ENCODE measurements at regions not wholly inside any gene's neighbourhood (a gene's known extent, or its start where the extent isn't known, plus 50 kb on each side); places are given as distances from the start of the nearest gene placed in this dataset.

- no peak overlapping the region for H4K91ac ChIP-seq (ENCODE audit: low read depth, low read length, poor library complexity)
- no CpG with 5 or more reads among the region's 1 CpG for WGBS, 2 donors (ENCODE audit: extremely low coverage in 2 of 2, insufficient read length in 2 of 2, insufficient replicate concordance in 1 of 2)
- no peak overlapping the region for H3K27ac ChIP-seq (replicated peaks; ENCODE audit: low read length)
Observed at GRCh38 chr7:89772276-89772675, 382.0 kb upstream of the STEAP1 start.

GRCh38 chr7:89773611-89774010 lies 380.7 kb upstream of the STEAP1 start:
- Histone ChIP-seq H2AK5ac (ENCODE audit: low read depth, low read length) (no peak overlapping the region), H3K4me1 (ENCODE audit: control insufficient read depth in 2 of 2, insufficient read depth in 1 of 2, low read depth in 1 of 2, low read length in 2 of 2) (no peaks in the 10 kb centered on the region), H3K14ac (ENCODE audit: low read length) (no peak overlapping the region), H4K8ac (ENCODE audit: low read depth, low read length) (no peak overlapping the region), H3K36me3 (replicated peaks in 1 of 2; ENCODE audit: control insufficient read depth in 2 of 2, insufficient read depth in 2 of 2, low read length in 2 of 2) (no peaks in the 10 kb centered on the region), H3K27me3 (ENCODE audit: control insufficient read depth in 3 of 3, insufficient read depth in 3 of 3, low read depth in 1 of 3, low read length in 3 of 3) (no peaks in the 10 kb centered on the region), H3K9ac (ENCODE audit: low read depth, low read length, poor library complexity) (no peak overlapping the region), H3K79me1 (ENCODE audit: low read depth, low read length) (no peaks in the 10 kb centered on the region), H3K23ac (ENCODE audit: low read depth, low read length, poor library complexity) (no peak overlapping the region), H2BK5ac (ENCODE audit: low read length) (no peak overlapping the region), H4K91ac (ENCODE audit: low read depth, low read length, poor library complexity) (no peak overlapping the region), H3K4me3 (ENCODE audit: low read length in 2 of 2) (no peak overlapping the region), H3K9me3 (replicated peaks in 1 of 2; ENCODE audit: control insufficient read depth in 2 of 2, insufficient read depth in 1 of 2, low read depth in 1 of 2, low read length in 2 of 2) (no peaks in the 10 kb centered on the region), H2BK120ac (ENCODE audit: low read depth, low read length) (no peak overlapping the region), H3K27ac (replicated peaks; ENCODE audit: low read length) (no peak overlapping the region), H2BK15ac (ENCODE audit: low read length) (no peak overlapping the region), H3K4me2 (ENCODE audit: insufficient read depth, low read length, poor library complexity, severe bottlenecking) (no peak overlapping the region), H3K18ac (ENCODE audit: low read length) (no peak overlapping the region), H2BK12ac (ENCODE audit: low read length) (no peak overlapping the region), H2AFZ (ENCODE audit: low read length) (no peak overlapping the region), H3K4ac (ENCODE audit: low read length) (no peak overlapping the region)
- WGBS, 2 donors (ENCODE audit: extremely low coverage in 2 of 2, insufficient read length in 2 of 2, insufficient replicate concordance in 1 of 2): no CpG with 5 or more reads among the region's 2 CpGs
- DNase-seq (ENCODE audit: low spot score): no peak

More at GRCh38 chr7:89772276-89772675, 382.0 kb upstream of the STEAP1 start:
- H2BK15ac ChIP-seq (ENCODE audit: low read length): no peak overlapping the region
- no peaks in the 10 kb centered on the region for H3K4me1 ChIP-seq (ENCODE audit: control insufficient read depth in 2 of 2, insufficient read depth in 1 of 2, low read depth in 1 of 2, low read length in 2 of 2)
- no peaks in the 10 kb centered on the region for H3K36me3 ChIP-seq (replicated peaks in 1 of 2; ENCODE audit: control insufficient read depth in 2 of 2, insufficient read depth in 2 of 2, low read length in 2 of 2)
- H3K4me3 ChIP-seq (ENCODE audit: low read length in 2 of 2): no peak overlapping the region
- no peak overlapping the region for H3K23ac ChIP-seq (ENCODE audit: low read depth, low read length, poor library complexity)
- no peak overlapping the region for H2AK5ac ChIP-seq (ENCODE audit: low read depth, low read length)
- H3K4me2 ChIP-seq (ENCODE audit: insufficient read depth, low read length, poor library complexity, severe bottlenecking): no peak overlapping the region
- H2BK12ac ChIP-seq (ENCODE audit: low read length): no peak overlapping the region
- H2BK5ac ChIP-seq (ENCODE audit: low read length): no peak overlapping the region
- no peak for DNase-seq (ENCODE audit: low spot score)
- H3K4ac ChIP-seq (ENCODE audit: low read length): no peak overlapping the region
- H2AFZ ChIP-seq (ENCODE audit: low read length): no peak overlapping the region
- no peak overlapping the region for H3K14ac ChIP-seq (ENCODE audit: low read length)
- H4K8ac ChIP-seq (ENCODE audit: low read depth, low read length): no peak overlapping the region
- H3K9me3 ChIP-seq (replicated peaks in 1 of 2; ENCODE audit: control insufficient read depth in 2 of 2, insufficient read depth in 1 of 2, low read depth in 1 of 2, low read length in 2 of 2): no peaks in the 10 kb centered on the region
- no peak overlapping the region for H3K18ac ChIP-seq (ENCODE audit: low read length)
- no peak overlapping the region for H3K9ac ChIP-seq (ENCODE audit: low read depth, low read length, poor library complexity)
- no peaks in the 10 kb centered on the region for H3K27me3 ChIP-seq (ENCODE audit: control insufficient read depth in 3 of 3, insufficient read depth in 3 of 3, low read depth in 1 of 3, low read length in 3 of 3)
- H3K79me1 ChIP-seq (ENCODE audit: low read depth, low read length): no peaks in the 10 kb centered on the region
- H2BK120ac ChIP-seq (ENCODE audit: low read depth, low read length): no peak overlapping the region

- Histone ChIP-seq H3K4me1 (ENCODE audit: control insufficient read depth in 2 of 2, insufficient read depth in 1 of 2, low read depth in 1 of 2, low read length in 2 of 2) (no peaks in the 10 kb centered on the region), H3K9ac (ENCODE audit: low read depth, low read length, poor library complexity) (no peak overlapping the region), H4K91ac (ENCODE audit: low read depth, low read length, poor library complexity) (no peak overlapping the region), H3K4ac (ENCODE audit: low read length) (no peak overlapping the region), H3K9me3 (replicated peaks in 1 of 2; ENCODE audit: control insufficient read depth in 2 of 2, insufficient read depth in 1 of 2, low read depth in 1 of 2, low read length in 2 of 2) (no peaks in the 10 kb centered on the region), H3K14ac (ENCODE audit: low read length) (no peak overlapping the region), H3K23ac (ENCODE audit: low read depth, low read length, poor library complexity) (no peak overlapping the region), H3K79me1 (ENCODE audit: low read depth, low read length) (no peaks in the 10 kb centered on the region), H3K36me3 (replicated peaks in 1 of 2; ENCODE audit: control insufficient read depth in 2 of 2, insufficient read depth in 2 of 2, low read length in 2 of 2) (no peaks in the 10 kb centered on the region), H2BK5ac (ENCODE audit: low read length) (no peak overlapping the region), H2BK12ac (ENCODE audit: low read length) (no peak overlapping the region), H3K27me3 (ENCODE audit: control insufficient read depth in 3 of 3, insufficient read depth in 3 of 3, low read depth in 1 of 3, low read length in 3 of 3) (no peaks in the 10 kb centered on the region), H2BK120ac (ENCODE audit: low read depth, low read length) (no peak overlapping the region), H3K4me3 (ENCODE audit: low read length in 2 of 2) (no peak overlapping the region), H3K4me2 (ENCODE audit: insufficient read depth, low read length, poor library complexity, severe bottlenecking) (no peak overlapping the region), H3K18ac (ENCODE audit: low read length) (no peak overlapping the region), H2BK15ac (ENCODE audit: low read length) (no peak overlapping the region), H3K27ac (replicated peaks; ENCODE audit: low read length) (no peak overlapping the region), H4K8ac (ENCODE audit: low read depth, low read length) (no peak overlapping the region), H2AK5ac (ENCODE audit: low read depth, low read length) (no peak overlapping the region), H2AFZ (ENCODE audit: low read length) (no peak overlapping the region)
- no peak for DNase-seq (ENCODE audit: low spot score)
Observed at GRCh38 chr7:89775459-89775858, 378.8 kb upstream of the STEAP1 start.

- DNase-seq (ENCODE audit: low spot score): no peak
- Histone ChIP-seq H4K91ac (ENCODE audit: low read depth, low read length, poor library complexity) (no peak overlapping the region), H2AFZ (ENCODE audit: low read length) (no peak overlapping the region)
Observed at GRCh38 chr7:89776980-89777379, 377.3 kb upstream of the STEAP1 start.

More at GRCh38 chr7:89776980-89777379, 377.3 kb upstream of the STEAP1 start:
- Histone ChIP-seq H3K9me3 (replicated peaks in 1 of 2; ENCODE audit: control insufficient read depth in 2 of 2, insufficient read depth in 1 of 2, low read depth in 1 of 2, low read length in 2 of 2) (no peaks in the 10 kb centered on the region), H3K4me3 (ENCODE audit: low read length in 2 of 2) (no peak overlapping the region), H2BK5ac (ENCODE audit: low read length) (no peak overlapping the region), H2BK120ac (ENCODE audit: low read depth, low read length) (no peak overlapping the region), H3K4me2 (ENCODE audit: insufficient read depth, low read length, poor library complexity, severe bottlenecking) (no peak overlapping the region), H3K4me1 (ENCODE audit: control insufficient read depth in 2 of 2, insufficient read depth in 1 of 2, low read depth in 1 of 2, low read length in 2 of 2) (no peaks in the 10 kb centered on the region), H3K23ac (ENCODE audit: low read depth, low read length, poor library complexity) (no peak overlapping the region), H3K27me3 (ENCODE audit: control insufficient read depth in 3 of 3, insufficient read depth in 3 of 3, low read depth in 1 of 3, low read length in 3 of 3) (no peaks in the 10 kb centered on the region), H3K18ac (ENCODE audit: low read length) (no peak overlapping the region), H2AK5ac (ENCODE audit: low read depth, low read length) (no peak overlapping the region), H3K27ac (replicated peaks; ENCODE audit: low read length) (no peak overlapping the region), H3K79me1 (ENCODE audit: low read depth, low read length) (no peaks in the 10 kb centered on the region), H3K36me3 (replicated peaks in 1 of 2; ENCODE audit: control insufficient read depth in 2 of 2, insufficient read depth in 2 of 2, low read length in 2 of 2) (no peaks in the 10 kb centered on the region), H3K14ac (ENCODE audit: low read length) (no peak overlapping the region), H3K4ac (ENCODE audit: low read length) (no peak overlapping the region), H2BK15ac (ENCODE audit: low read length) (no peak overlapping the region), H4K8ac (ENCODE audit: low read depth, low read length) (no peak overlapping the region), H3K9ac (ENCODE audit: low read depth, low read length, poor library complexity) (no peak overlapping the region), H2BK12ac (ENCODE audit: low read length) (no peak overlapping the region)
- WGBS, 2 donors (ENCODE audit: extremely low coverage in 2 of 2, insufficient read length in 2 of 2, insufficient replicate concordance in 1 of 2): no CpG with 5 or more reads among the region's 2 CpGs

All from neuronal stem cell (in vitro differentiated cells).